ENCODE measurements at regions not wholly inside any gene's neighbourhood (a gene's known extent, or its start where the extent isn't known, plus 50 kb on each side); places are given as distances from the start of the nearest gene placed in this dataset.

DNA sequence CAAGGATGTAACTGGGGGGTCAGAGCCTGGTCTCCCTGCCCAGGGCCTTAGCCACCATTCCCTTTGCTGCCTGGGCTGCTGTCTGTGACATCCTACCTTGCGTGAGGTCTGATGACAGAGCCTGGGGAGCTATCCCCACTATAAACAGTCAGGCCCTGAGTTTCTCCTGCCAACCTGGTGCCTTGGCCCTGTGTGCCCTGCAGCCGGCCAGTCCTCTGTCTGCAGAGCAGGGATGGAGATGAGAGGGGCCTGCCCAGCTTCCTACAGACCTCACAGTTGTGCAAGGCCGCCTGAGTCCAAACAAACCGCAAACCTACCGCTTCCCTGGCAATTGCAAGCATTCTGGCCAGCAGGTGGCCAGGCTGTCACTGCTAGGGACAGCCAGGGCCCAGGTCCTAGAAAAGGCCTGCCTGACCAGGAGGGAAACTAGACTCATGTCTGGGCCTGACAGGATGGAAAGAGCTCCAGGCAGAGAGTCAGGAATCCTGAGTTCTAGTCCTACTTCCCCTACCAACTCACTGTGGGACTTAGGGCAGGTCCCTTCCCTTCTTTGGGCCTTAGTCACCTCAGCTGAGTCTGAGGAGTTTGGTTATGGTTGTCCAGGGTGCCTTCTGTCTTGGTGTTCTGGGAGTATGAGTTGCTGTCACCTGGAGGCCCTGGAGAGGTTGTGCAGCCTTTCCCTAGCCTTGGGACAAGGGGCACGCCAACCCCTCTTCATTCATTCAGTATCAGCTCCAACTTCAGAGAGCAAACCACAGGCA lies 86.2 kb downstream of the VEGFA start (continued):
- TF ChIP-seq SMARCA5 (IDR thresholded peaks at IDR 0.05) (no peak), PYGO2 (tag; IDR thresholded peaks at IDR 0.05) (no peak), ZNF644 (tag; IDR thresholded peaks at IDR 0.05; ENCODE audit: low read depth) (peak; percentile 56), MECOM (CRISPR knock-in tag; IDR thresholded peaks at IDR 0.05) (peak; percentile 66), ZNF57 (CRISPR knock-in tag; IDR thresholded peaks at IDR 0.05) (no peak), BRD4 (IDR thresholded peaks at IDR 0.05) (no peak), SMC3 (conservative IDR thresholded peaks at IDR 0.05; ENCODE audit: insufficient read depth, low read depth, low read length) (peak; percentile 65), ZNF134 (CRISPR knock-in tag; conservative IDR thresholded peaks at IDR 0.05) (no peak), TEAD4 (IDR thresholded peaks at IDR 0.05; ENCODE audit: low read length) (peak; percentile 71), TEAD4 (CRISPR knock-in tag; IDR thresholded peaks at IDR 0.05; ENCODE audit: borderline replicate concordance) (no peak), RFX7 (CRISPR knock-in tag; IDR thresholded peaks at IDR 0.05) (no peak), FUS (optimal IDR thresholded peaks at IDR 0.05; ENCODE audit: low read depth, low read length) (no peak), TOE1 (IDR thresholded peaks at IDR 0.05; ENCODE audit: borderline replicate concordance) (no peak), TOE1 (CRISPR knock-in tag; IDR thresholded peaks at IDR 0.05; ENCODE audit: borderline replicate concordance, low read depth) (no peak), SOX6 (IDR thresholded peaks at IDR 0.05) (no peak), CHD1 (IDR thresholded peaks at IDR 0.05; ENCODE audit: low read length) (no peak), ZNF431 (CRISPR knock-in tag; IDR thresholded peaks at IDR 0.05) (peak; percentile 58; the same call in 1 of the 2 replicates), ZNF175 (CRISPR knock-in tag; IDR thresholded peaks at IDR 0.05; ENCODE audit: low read depth) (peak; percentile 81; the same call in 1 of the 2 replicates), ZNF239 (CRISPR knock-in tag; IDR thresholded peaks at IDR 0.05) (peak; percentile 89)
- TF ChIP-seq, protein P1, sequence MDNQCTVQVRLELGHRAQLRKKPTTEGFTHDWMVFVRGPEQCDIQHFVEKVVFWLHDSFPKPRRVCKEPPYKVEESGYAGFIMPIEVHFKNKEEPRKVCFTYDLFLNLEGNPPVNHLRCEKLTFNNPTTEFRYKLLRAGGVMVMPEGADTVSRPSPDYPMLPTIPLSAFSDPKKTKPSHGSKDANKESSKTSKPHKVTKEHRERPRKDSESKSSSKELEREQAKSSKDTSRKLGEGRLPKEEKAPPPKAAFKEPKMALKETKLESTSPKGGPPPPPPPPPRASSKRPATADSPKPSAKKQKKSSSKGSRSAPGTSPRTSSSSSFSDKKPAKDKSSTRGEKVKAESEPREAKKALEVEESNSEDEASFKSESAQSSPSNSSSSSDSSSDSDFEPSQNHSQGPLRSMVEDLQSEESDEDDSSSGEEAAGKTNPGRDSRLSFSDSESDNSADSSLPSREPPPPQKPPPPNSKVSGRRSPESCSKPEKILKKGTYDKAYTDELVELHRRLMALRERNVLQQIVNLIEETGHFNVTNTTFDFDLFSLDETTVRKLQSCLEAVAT (IDR thresholded peaks at IDR 0.05) = peak in 1 of 2 experiments; percentile 74; a peak in 2 of 4 replicates
- TF ChIP-seq, protein P2, sequence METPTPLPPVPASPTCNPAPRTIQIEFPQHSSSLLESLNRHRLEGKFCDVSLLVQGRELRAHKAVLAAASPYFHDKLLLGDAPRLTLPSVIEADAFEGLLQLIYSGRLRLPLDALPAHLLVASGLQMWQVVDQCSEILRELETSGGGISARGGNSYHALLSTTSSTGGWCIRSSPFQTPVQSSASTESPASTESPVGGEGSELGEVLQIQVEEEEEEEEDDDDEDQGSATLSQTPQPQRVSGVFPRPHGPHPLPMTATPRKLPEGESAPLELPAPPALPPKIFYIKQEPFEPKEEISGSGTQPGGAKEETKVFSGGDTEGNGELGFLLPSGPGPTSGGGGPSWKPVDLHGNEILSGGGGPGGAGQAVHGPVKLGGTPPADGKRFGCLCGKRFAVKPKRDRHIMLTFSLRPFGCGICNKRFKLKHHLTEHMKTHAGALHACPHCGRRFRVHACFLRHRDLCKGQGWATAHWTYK (CRISPR knock-in tag; IDR thresholded peaks at IDR 0.05) = peak; percentile 87; the same call in 1 of the 2 replicates
- TF ChIP-seq, protein P3, sequence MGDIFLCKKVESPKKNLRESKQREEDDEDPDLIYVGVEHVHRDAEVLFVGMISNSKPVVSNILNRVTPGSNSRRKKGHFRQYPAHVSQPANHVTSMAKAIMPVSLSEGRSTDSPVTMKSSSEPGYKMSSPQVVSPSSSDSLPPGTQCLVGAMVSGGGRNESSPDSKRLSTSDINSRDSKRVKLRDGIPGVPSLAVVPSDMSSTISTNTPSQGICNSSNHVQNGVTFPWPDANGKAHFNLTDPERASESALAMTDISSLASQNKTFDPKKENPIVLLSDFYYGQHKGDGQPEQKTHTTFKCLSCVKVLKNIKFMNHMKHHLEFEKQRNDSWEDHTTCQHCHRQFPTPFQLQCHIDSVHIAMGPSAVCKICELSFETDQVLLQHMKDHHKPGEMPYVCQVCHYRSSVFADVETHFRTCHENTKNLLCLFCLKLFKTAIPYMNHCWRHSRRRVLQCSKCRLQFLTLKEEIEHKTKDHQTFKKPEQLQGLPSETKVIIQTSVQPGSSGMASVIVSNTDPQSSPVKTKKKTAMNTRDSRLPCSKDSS (IDR thresholded peaks at IDR 0.05; ENCODE audit: low read depth, partially characterized antibody) = no peak
- TF ChIP-seq, protein P4, sequence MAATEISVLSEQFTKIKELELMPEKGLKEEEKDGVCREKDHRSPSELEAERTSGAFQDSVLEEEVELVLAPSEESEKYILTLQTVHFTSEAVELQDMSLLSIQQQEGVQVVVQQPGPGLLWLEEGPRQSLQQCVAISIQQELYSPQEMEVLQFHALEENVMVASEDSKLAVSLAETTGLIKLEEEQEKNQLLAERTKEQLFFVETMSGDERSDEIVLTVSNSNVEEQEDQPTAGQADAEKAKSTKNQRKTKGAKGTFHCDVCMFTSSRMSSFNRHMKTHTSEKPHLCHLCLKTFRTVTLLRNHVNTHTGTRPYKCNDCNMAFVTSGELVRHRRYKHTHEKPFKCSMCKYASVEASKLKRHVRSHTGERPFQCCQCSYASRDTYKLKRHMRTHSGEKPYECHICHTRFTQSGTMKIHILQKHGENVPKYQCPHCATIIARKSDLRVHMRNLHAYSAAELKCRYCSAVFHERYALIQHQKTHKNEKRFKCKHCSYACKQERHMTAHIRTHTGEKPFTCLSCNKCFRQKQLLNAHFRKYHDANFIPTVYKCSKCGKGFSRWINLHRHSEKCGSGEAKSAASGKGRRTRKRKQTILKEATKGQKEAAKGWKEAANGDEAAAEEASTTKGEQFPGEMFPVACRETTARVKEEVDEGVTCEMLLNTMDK (IDR thresholded peaks at IDR 0.05; ENCODE audit: borderline replicate concordance, insufficient read depth, low read depth, low read length, poor library complexity, severe bottlenecking) = peak; percentile 79

Measured in K562 (cell line).